ENCODE measurements at regions not wholly inside any gene's neighbourhood (a gene's known extent, or its start where the extent isn't known, plus 50 kb on each side); places are given as distances from the start of the nearest gene placed in this dataset.

- in situ Hi-C loops (cut with HindIII; ENCODE audit: low sequenced_read_pairs): no loop called here
- no peak for DNase-seq (ENCODE audit: low read depth, low spot score)
- H3K4me3 ChIP-seq (ENCODE audit: low read depth, low read length): no peak overlapping the region
- no peak for TF ChIP-seq CTCF (IDR thresholded peaks at IDR 0.05; ENCODE audit: low read depth, low read length)
These were observed 105.8 kb upstream of the PMFBP1 start for GRCh38 chr16:72277749-72278148.

- no peak for DNase-seq (ENCODE audit: low read depth, low spot score)
- in situ Hi-C loops (cut with HindIII; ENCODE audit: low sequenced_read_pairs): no loop called here
- TF ChIP-seq CTCF (IDR thresholded peaks at IDR 0.05; ENCODE audit: low read depth, low read length): no peak
- no peak overlapping the region for H3K4me3 ChIP-seq (ENCODE audit: low read depth, low read length)
These were observed 99.8 kb upstream of the PMFBP1 start for GRCh38 chr16:72271699-72272240.

GRCh38 chr16:72270531-72270930 is 98.6 kb upstream of the PMFBP1 start:
- in situ Hi-C loops (cut with HindIII; ENCODE audit: low sequenced_read_pairs): no loop called here
- no peak for DNase-seq (ENCODE audit: low read depth, low spot score)

GRCh38 chr16:72266836-72267235 is 94.9 kb upstream of the PMFBP1 start:
- no peak for TF ChIP-seq CTCF (IDR thresholded peaks at IDR 0.05; ENCODE audit: low read depth, low read length)
- DNase-seq (ENCODE audit: low read depth, low spot score): no peak
- H3K4me3 ChIP-seq (ENCODE audit: low read depth, low read length): no peak overlapping the region
- in situ Hi-C loops (cut with HindIII; ENCODE audit: low sequenced_read_pairs): no loop called here

More at GRCh38 chr16:72270531-72270930, 98.6 kb upstream of the PMFBP1 start:
- H3K4me3 ChIP-seq (ENCODE audit: low read depth, low read length): no peak overlapping the region
- TF ChIP-seq CTCF (IDR thresholded peaks at IDR 0.05; ENCODE audit: low read depth, low read length): no peak

- no peak for DNase-seq (ENCODE audit: low read depth, low spot score)
- H3K4me3 ChIP-seq (ENCODE audit: low read depth, low read length): no peak overlapping the region
- in situ Hi-C loops (cut with HindIII; ENCODE audit: low sequenced_read_pairs): no loop called here
- no peak for TF ChIP-seq CTCF (IDR thresholded peaks at IDR 0.05; ENCODE audit: low read depth, low read length)
These were observed 92.8 kb upstream of the PMFBP1 start for GRCh38 chr16:72264771-72265170.

GRCh38 chr16:72262711-72263110 is 90.8 kb upstream of the PMFBP1 start:
- no peak for TF ChIP-seq CTCF (IDR thresholded peaks at IDR 0.05; ENCODE audit: low read depth, low read length)
- no peak for DNase-seq (ENCODE audit: low read depth, low spot score)
- in situ Hi-C loops (cut with HindIII; ENCODE audit: low sequenced_read_pairs): no loop called here
- H3K4me3 ChIP-seq (ENCODE audit: low read depth, low read length): no peak overlapping the region

GRCh38 chr16:72261127-72261526 is 89.2 kb upstream of the PMFBP1 start:
- in situ Hi-C loops (cut with HindIII; ENCODE audit: low sequenced_read_pairs): no loop called here
- no peak for DNase-seq (ENCODE audit: low read depth, low spot score)
- H3K4me3 ChIP-seq (ENCODE audit: low read depth, low read length): no peak overlapping the region
- TF ChIP-seq CTCF (IDR thresholded peaks at IDR 0.05; ENCODE audit: low read depth, low read length): no peak

Measured in astrocyte of the spinal cord (primary cell).